Mononuclear cell (primary cell): ENCODE measurements at regions not wholly inside any gene's neighbourhood (a gene's known extent, or its start where the extent isn't known, plus 50 kb on each side); places are given as distances from the start of the nearest gene placed in this dataset.
A peak's percentile ranks its signal among the peaks of the same experiment; 100 is the strongest.

Experiments used
- H3K27me3 ChIP-seq: 2 replicates; pipeline ENCODE4 v1.6.0; 2011; ENCODE audit warnings: low read length, control low read depth; ENCODE audit not compliant: insufficient read depth
- H3K4me1 ChIP-seq: 2 replicates; pipeline ENCODE4 v1.5.1; 2011; ENCODE audit warnings: mild to moderate bottlenecking, low read length, control low read depth; ENCODE audit not compliant: insufficient read depth
- H3K4me3 ChIP-seq: 2 replicates; pipeline ENCODE4 v1.5.1; 2011; ENCODE audit warnings: mild to moderate bottlenecking, low read length, moderate library complexity
- H3K9me3 ChIP-seq: 2 replicates; pipeline ENCODE4 v1.5.1; 2011; ENCODE audit warnings: low read depth, mild to moderate bottlenecking, control low read depth, low read length

DNA sequence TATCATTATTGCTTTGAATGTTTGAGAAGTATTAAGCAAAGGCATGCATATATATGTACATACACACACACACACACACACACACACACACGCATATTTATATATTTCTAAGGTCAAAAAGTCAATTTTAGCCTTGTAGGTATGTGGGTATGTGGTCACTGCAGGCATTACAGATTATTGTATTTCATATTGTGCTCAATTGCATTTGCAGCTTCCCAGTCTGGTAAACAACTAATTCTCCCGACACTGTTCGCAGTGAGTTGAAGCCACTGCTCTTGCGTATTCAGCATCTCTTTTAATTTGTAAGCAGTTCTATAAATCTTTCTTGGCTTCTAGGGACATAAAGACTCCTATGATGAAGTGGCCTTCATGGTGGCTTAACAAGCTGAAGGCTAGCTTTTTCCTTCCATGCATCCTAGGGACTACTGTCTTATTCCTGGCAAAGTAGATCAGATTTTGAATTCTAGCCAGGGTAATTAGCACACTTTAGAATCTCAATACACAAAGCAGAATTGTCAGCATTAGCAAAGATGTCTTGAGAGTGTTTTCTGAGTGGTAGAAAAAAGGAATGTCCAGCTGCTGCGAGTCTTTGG, 368.6 kb upstream of the NEGR1 start:
- H3K9me3 ChIP-seq, result no peaks in the 10 kb centered on the region
- H3K27me3 ChIP-seq, result no peaks in the 10 kb centered on the region
- no peaks in the 10 kb centered on the region for H3K4me1 ChIP-seq
- H3K4me3 ChIP-seq, result no peak overlapping the region

- no peaks in the 10 kb centered on the region for H3K9me3 ChIP-seq
- no peak overlapping the region for H3K4me3 ChIP-seq
- no peaks in the 10 kb centered on the region for H3K27me3 ChIP-seq
- H3K4me1 ChIP-seq, result no peaks in the 10 kb centered on the region
Measured at GRCh38 chr1:72649991-72650390, 367.7 kb upstream of the NEGR1 start.

GRCh38 chr1:72649211-72649888, 367.0 kb upstream of the NEGR1 start:
- Histone ChIP-seq H3K4me3 (no peak overlapping the region), H3K27me3 (no peaks in the 10 kb centered on the region), H3K4me1 (no peaks in the 10 kb centered on the region), H3K9me3 (no peaks in the 10 kb centered on the region)

- H3K9me3 ChIP-seq, result no peaks in the 10 kb centered on the region
Measured at GRCh38 chr1:72648465-72648864, 366.1 kb upstream of the NEGR1 start.

GRCh38 chr1:72643142-72643541, 360.8 kb upstream of the NEGR1 start:
- H3K4me1 ChIP-seq, result no peaks in the 10 kb centered on the region
- H3K4me3 ChIP-seq, result no peak overlapping the region
- no peaks in the 10 kb centered on the region for H3K27me3 ChIP-seq
- no peaks in the 10 kb centered on the region for H3K9me3 ChIP-seq

More at GRCh38 chr1:72648465-72648864, 366.1 kb upstream of the NEGR1 start:
- Histone ChIP-seq H3K4me3 (no peak overlapping the region), H3K4me1 (no peaks in the 10 kb centered on the region), H3K27me3 (no peaks in the 10 kb centered on the region)

DNA sequence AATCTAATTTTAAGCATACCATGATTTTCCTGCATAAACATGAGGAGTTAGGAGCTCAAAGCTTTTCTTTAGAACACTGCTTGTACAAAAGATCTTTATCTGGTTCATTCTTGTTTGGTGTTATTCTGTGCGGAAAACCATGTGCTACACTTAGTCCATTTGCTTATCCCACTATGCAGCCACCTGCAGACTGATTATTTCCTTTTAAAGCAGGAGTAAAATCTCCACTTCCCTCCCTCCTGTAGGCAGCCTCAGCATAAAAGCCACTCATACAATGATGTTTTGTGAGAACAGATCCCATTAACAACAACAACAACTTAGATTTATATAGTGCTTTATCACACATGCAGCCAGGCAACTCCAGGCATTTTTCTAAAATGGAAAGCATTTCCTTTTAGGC, 355.3 kb upstream of the NEGR1 start:
- no peaks in the 10 kb centered on the region for H3K9me3 ChIP-seq
- peaks cover 11% of the 10 kb centered on the region for H3K4me1 ChIP-seq
- no peak overlapping the region for H3K4me3 ChIP-seq
- no peaks in the 10 kb centered on the region for H3K27me3 ChIP-seq

GRCh38 chr1:72636631-72637030, 354.3 kb upstream of the NEGR1 start:
- H3K9me3 ChIP-seq, result no peaks in the 10 kb centered on the region
- H3K4me1 ChIP-seq, result peaks cover 11% of the 10 kb centered on the region
- H3K27me3 ChIP-seq, result no peaks in the 10 kb centered on the region
- H3K4me3 ChIP-seq, result no peak overlapping the region

DNA sequence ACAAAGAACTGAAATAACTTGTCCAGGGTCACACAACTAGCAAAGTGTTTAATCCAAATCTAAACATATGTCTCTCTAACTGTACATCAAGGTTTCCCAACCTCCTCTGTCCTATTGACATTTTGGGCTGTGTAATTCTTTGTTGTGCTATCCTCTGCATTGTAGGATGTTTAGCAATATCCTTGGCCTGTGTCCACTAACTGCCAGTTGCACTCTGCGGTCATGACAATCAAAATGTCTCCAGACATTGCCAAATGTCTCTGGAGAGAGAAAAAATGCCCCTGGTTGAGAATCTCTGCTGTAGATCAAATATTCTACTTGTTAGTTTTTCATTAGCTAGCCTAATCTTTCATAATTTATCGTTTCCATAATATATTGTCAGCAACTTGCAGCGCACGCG, 353.4 kb upstream of the NEGR1 start:
- H3K27me3 ChIP-seq, result no peaks in the 10 kb centered on the region
- H3K4me3 ChIP-seq, result peak overlapping the region; percentile 8
- peaks cover 11% of the 10 kb centered on the region for H3K4me1 ChIP-seq
- H3K9me3 ChIP-seq, result no peaks in the 10 kb centered on the region

GRCh38 chr1:72634946-72635345, 352.6 kb upstream of the NEGR1 start:
- no peaks in the 10 kb centered on the region for H3K9me3 ChIP-seq
- H3K4me3 ChIP-seq, result no peak overlapping the region
- no peaks in the 10 kb centered on the region for H3K27me3 ChIP-seq
- peaks cover 11% of the 10 kb centered on the region for H3K4me1 ChIP-seq

DNA sequence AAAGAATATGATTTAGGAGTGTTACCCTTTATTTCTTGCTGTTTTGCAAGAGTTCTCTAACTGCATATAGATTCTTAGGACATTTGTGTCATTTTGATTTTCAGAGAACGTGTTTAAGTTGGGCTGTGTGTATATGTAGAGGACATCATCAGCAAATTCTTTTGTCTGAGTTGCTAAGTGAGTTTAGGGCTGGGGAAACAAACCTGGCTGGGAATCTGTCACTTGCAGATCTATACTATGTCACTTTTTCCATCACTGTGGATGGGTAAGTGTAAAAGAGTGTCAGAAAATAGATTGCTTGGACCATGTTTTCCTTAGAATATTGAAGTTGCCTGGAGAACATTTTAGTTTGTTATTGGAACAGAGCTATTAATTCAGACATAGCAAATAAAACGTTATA, 349.1 kb upstream of the NEGR1 start:
- Histone ChIP-seq H3K9me3 (no peaks in the 10 kb centered on the region), H3K4me1 (peaks cover 6% of the 10 kb centered on the region), H3K4me3 (no peak overlapping the region), H3K27me3 (no peaks in the 10 kb centered on the region)

DNA sequence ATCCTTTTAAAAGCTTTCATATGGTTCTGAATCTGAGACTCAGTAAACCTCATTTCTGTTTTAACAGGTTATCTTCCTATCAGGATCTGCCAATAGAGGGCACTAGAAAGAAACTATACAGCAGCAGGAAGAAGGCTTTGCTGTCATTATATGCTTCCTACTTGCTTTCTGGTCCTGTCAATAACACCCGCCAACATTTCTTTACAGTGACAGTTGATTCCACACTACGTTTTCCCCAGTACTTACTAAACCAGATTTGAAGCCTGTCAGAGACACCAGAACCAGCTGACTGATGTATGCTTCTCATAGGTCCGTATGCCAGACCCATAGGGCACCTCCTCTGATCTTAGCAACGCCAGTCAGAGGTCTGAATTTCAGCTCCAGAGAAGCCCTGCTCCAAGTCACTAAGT, 341.0 kb upstream of the NEGR1 start:
- H3K4me3 ChIP-seq, result peak overlapping the region; percentile 14
- no peaks in the 10 kb centered on the region for H3K27me3 ChIP-seq
- no peaks in the 10 kb centered on the region for H3K4me1 ChIP-seq
- no peaks in the 10 kb centered on the region for H3K9me3 ChIP-seq

GRCh38 chr1:72620453-72620852, 338.1 kb upstream of the NEGR1 start:
- no peaks in the 10 kb centered on the region for H3K9me3 ChIP-seq
- no peak overlapping the region for H3K4me3 ChIP-seq
- H3K4me1 ChIP-seq, result no peaks in the 10 kb centered on the region
- no peaks in the 10 kb centered on the region for H3K27me3 ChIP-seq

DNA sequence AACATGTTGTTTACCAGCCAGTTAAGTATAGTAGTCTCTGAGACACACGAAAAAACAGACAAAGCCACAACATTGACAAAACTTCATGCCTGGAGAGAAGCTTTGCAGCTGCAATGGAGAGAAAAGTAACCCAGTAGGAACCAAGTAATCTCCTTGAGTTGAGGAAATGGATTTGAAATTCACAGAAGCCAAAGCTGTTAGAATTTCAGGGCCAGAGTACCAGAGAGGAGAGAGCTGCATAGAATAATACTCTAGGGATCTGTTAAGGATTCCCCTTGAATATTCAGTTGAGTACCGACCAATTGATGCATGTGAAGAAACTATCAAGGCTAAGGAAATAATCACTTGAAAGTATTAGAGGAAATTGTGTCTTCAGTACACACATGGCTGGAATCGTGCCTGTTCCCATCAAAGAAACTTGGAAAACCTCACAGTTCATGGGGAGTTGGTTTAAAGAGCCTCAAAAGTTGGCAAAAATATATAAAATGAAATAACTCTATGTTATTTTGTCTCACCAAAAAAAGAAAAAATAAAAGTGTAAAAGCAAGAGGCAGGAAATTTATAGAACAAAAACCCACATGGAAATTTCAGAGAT, 324.0 kb upstream of the NEGR1 start:
- Histone ChIP-seq H3K9me3 (no peaks in the 10 kb centered on the region), H3K27me3 (no peaks in the 10 kb centered on the region), H3K4me1 (no peaks in the 10 kb centered on the region), H3K4me3 (no peak overlapping the region)

GRCh38 chr1:72601035-72601674, 318.8 kb upstream of the NEGR1 start:
- Histone ChIP-seq H3K4me3 (no peak overlapping the region), H3K27me3 (no peaks in the 10 kb centered on the region), H3K9me3 (no peaks in the 10 kb centered on the region), H3K4me1 (no peaks in the 10 kb centered on the region)

DNA sequence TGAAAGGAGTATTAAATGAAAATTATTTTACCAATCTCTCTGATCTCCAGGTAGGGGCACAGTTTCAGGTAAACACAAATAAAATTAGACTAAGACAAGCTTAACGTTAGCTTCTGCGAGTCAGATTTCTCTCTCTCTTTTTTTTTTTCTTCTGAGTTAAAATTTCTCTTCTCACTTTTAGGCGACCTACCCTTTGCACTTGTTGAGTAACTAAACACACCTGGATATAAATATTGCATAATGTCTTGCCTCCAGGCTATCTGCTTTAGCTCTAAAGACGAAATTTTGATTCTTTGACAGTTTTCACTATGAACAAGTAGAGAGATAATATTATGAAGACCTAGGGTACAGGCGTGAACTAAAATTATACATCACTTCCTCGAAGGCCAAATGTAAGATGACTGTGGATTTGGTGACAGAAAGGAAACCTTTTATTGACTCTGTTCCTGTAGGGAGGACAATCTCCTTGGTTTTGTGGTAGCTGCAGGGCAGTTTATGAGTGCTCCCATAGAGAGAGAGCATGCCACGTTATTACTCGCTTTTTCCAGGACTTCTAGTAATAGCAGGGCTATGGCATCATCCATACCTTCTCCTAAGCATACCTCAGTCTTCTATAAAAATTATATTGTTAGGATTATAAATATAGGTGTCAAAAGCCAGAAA, 303.8 kb upstream of the NEGR1 start:
- no peaks in the 10 kb centered on the region for H3K4me1 ChIP-seq
- H3K27me3 ChIP-seq, result no peaks in the 10 kb centered on the region
- no peaks in the 10 kb centered on the region for H3K9me3 ChIP-seq
- no peak overlapping the region for H3K4me3 ChIP-seq
